ENCODE measurements at regions not wholly inside any gene's neighbourhood (a gene's known extent, or its start where the extent isn't known, plus 50 kb on each side); places are given as distances from the start of the nearest gene placed in this dataset.

- TF ChIP-seq, protein P1, sequence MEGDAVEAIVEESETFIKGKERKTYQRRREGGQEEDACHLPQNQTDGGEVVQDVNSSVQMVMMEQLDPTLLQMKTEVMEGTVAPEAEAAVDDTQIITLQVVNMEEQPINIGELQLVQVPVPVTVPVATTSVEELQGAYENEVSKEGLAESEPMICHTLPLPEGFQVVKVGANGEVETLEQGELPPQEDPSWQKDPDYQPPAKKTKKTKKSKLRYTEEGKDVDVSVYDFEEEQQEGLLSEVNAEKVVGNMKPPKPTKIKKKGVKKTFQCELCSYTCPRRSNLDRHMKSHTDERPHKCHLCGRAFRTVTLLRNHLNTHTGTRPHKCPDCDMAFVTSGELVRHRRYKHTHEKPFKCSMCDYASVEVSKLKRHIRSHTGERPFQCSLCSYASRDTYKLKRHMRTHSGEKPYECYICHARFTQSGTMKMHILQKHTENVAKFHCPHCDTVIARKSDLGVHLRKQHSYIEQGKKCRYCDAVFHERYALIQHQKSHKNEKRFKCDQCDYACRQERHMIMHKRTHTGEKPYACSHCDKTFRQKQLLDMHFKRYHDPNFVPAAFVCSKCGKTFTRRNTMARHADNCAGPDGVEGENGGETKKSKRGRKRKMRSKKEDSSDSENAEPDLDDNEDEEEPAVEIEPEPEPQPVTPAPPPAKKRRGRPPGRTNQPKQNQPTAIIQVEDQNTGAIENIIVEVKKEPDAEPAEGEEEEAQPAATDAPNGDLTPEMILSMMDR (IDR thresholded peaks at IDR 0.05) = no peak
- TF ChIP-seq POLR2A (IDR thresholded peaks at IDR 0.05) = no peak
Measured at GRCh38 chr19:7408251-7408650, 59.5 kb downstream of the ARHGEF18 start.
